ENCODE measurements at regions not wholly inside any gene's neighbourhood (a gene's known extent, or its start where the extent isn't known, plus 50 kb on each side); places are given as distances from the start of the nearest gene placed in this dataset.

GRCh38 chr1:188314557-188315137 lies 1485.9 kb downstream of the PLA2G4A start:
- no peak overlapping the region for H2AFZ ChIP-seq (ENCODE audit: low read length)
- peak; percentile 55 for DNase-seq (ENCODE audit: insufficient read length, low spot score, missing footprints)
- no peaks in the 10 kb centered on the region for H3K36me3 ChIP-seq (ENCODE audit: insufficient read depth, low read length)
- H4K20me1 ChIP-seq (ENCODE audit: insufficient read depth, low read length) = no peaks in the 10 kb centered on the region
- H3K4me1 ChIP-seq (ENCODE audit: insufficient read depth, low read length) = no peaks in the 10 kb centered on the region
- H3K79me2 ChIP-seq (ENCODE audit: insufficient read depth, low read length) = no peaks in the 10 kb centered on the region
- no peak overlapping the region for H3K4me2 ChIP-seq (ENCODE audit: insufficient read depth, low read length)
- no peak overlapping the region for H3K27ac ChIP-seq (ENCODE audit: low read depth, low read length)
- H3K27me3 ChIP-seq (ENCODE audit: insufficient read depth, low read length) = no peaks in the 10 kb centered on the region
- H3K9me3 ChIP-seq (ENCODE audit: low read depth, low read length) = no peaks in the 10 kb centered on the region
- H3K4me3 ChIP-seq (ENCODE audit: insufficient read depth, low read length) = no peak overlapping the region
- no peak for TF ChIP-seq CTCF (IDR thresholded peaks at IDR 0.05; ENCODE audit: extremely low read depth, low read depth, low read length)

- H2AFZ ChIP-seq (ENCODE audit: low read length) = no peak overlapping the region
These were observed 1489.1 kb downstream of the PLA2G4A start for GRCh38 chr1:188317894-188318293.

GRCh38 chr1:188325211-188325610 lies 1496.5 kb downstream of the PLA2G4A start:
- H3K4me3 ChIP-seq (ENCODE audit: insufficient read depth, low read length) = no peak overlapping the region
- H3K27ac ChIP-seq (ENCODE audit: low read depth, low read length) = no peak overlapping the region
- no peaks in the 10 kb centered on the region for H3K36me3 ChIP-seq (ENCODE audit: insufficient read depth, low read length)
- H4K20me1 ChIP-seq (ENCODE audit: insufficient read depth, low read length) = no peaks in the 10 kb centered on the region
- DNase-seq (ENCODE audit: insufficient read length, low spot score, missing footprints) = no peak
- H3K4me2 ChIP-seq (ENCODE audit: insufficient read depth, low read length) = no peak overlapping the region
- H3K4me1 ChIP-seq (ENCODE audit: insufficient read depth, low read length) = no peaks in the 10 kb centered on the region
- no peaks in the 10 kb centered on the region for H3K27me3 ChIP-seq (ENCODE audit: insufficient read depth, low read length)
- H3K9me3 ChIP-seq (ENCODE audit: low read depth, low read length) = no peaks in the 10 kb centered on the region
- H2AFZ ChIP-seq (ENCODE audit: low read length) = no peak overlapping the region
- no peaks in the 10 kb centered on the region for H3K79me2 ChIP-seq (ENCODE audit: insufficient read depth, low read length)
- no peak for TF ChIP-seq CTCF (IDR thresholded peaks at IDR 0.05; ENCODE audit: extremely low read depth, low read depth, low read length)

More at GRCh38 chr1:188317894-188318293, 1489.1 kb downstream of the PLA2G4A start:
- H3K79me2 ChIP-seq (ENCODE audit: insufficient read depth, low read length) = no peaks in the 10 kb centered on the region
- H3K36me3 ChIP-seq (ENCODE audit: insufficient read depth, low read length) = no peaks in the 10 kb centered on the region
- H3K4me3 ChIP-seq (ENCODE audit: insufficient read depth, low read length) = no peak overlapping the region
- DNase-seq (ENCODE audit: insufficient read length, low spot score, missing footprints) = no peak
- H3K4me2 ChIP-seq (ENCODE audit: insufficient read depth, low read length) = no peak overlapping the region
- no peaks in the 10 kb centered on the region for H4K20me1 ChIP-seq (ENCODE audit: insufficient read depth, low read length)
- no peaks in the 10 kb centered on the region for H3K4me1 ChIP-seq (ENCODE audit: insufficient read depth, low read length)
- TF ChIP-seq CTCF (IDR thresholded peaks at IDR 0.05; ENCODE audit: extremely low read depth, low read depth, low read length) = no peak
- H3K9me3 ChIP-seq (ENCODE audit: low read depth, low read length) = no peaks in the 10 kb centered on the region
- H3K27ac ChIP-seq (ENCODE audit: low read depth, low read length) = no peak overlapping the region
- no peaks in the 10 kb centered on the region for H3K27me3 ChIP-seq (ENCODE audit: insufficient read depth, low read length)

GRCh38 chr1:188343914-188344313 lies 1515.2 kb downstream of the PLA2G4A start:
- TF ChIP-seq CTCF (IDR thresholded peaks at IDR 0.05; ENCODE audit: extremely low read depth, low read depth, low read length) = no peak
- Histone ChIP-seq H3K4me1 (ENCODE audit: insufficient read depth, low read length) (no peaks in the 10 kb centered on the region), H3K27ac (ENCODE audit: low read depth, low read length) (no peak overlapping the region), H3K27me3 (ENCODE audit: insufficient read depth, low read length) (no peaks in the 10 kb centered on the region), H3K4me3 (ENCODE audit: insufficient read depth, low read length) (no peak overlapping the region), H3K9me3 (ENCODE audit: low read depth, low read length) (peaks cover 4% of the 10 kb centered on the region), H3K4me2 (ENCODE audit: insufficient read depth, low read length) (no peak overlapping the region), H3K79me2 (ENCODE audit: insufficient read depth, low read length) (no peaks in the 10 kb centered on the region), H2AFZ (ENCODE audit: low read length) (no peak overlapping the region), H4K20me1 (ENCODE audit: insufficient read depth, low read length) (no peaks in the 10 kb centered on the region), H3K36me3 (ENCODE audit: insufficient read depth, low read length) (no peaks in the 10 kb centered on the region)
- DNase-seq (ENCODE audit: insufficient read length, low spot score, missing footprints) = no peak
